ENCODE measurements at regions not wholly inside any gene's neighbourhood (a gene's known extent, or its start where the extent isn't known, plus 50 kb on each side); places are given as distances from the start of the nearest gene placed in this dataset.

DNA sequence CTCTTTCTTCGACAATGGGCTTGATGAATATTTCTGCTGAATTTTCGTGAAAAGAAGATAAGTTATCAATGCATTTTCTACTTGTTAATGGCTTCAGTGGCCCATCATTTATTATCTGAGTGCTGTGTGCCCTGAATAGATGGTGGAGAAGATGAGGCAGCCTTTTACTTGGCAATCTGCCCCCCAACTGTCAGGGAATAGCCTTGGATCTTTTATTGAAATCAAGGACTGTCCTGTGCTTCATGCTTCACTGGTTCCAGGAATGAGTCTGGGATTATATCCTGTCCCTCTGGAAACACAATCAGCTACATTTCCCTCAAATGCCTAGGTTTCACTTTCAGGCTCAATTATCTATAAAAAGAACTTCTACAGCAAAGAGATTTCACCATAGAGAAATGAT is 75.9 kb upstream of the NXPH1 start:
- H3K4me3 ChIP-seq (ENCODE audit: low read length): no peak overlapping the region
- no peaks in the 10 kb centered on the region for H3K9me3 ChIP-seq (ENCODE audit: low read length)
- H4K20me1 ChIP-seq (ENCODE audit: insufficient read depth): no peaks in the 10 kb centered on the region
- H3K36me3 ChIP-seq (ENCODE audit: insufficient read depth, low read length): no peaks in the 10 kb centered on the region
- H3F3A ChIP-seq (ENCODE audit: insufficient read depth, low read length, poor library complexity, severe bottlenecking): no peaks in the 10 kb centered on the region
- no peaks in the 10 kb centered on the region for H3K27me3 ChIP-seq (ENCODE audit: insufficient read depth, low read depth, low read length)
- H2AFZ ChIP-seq (ENCODE audit: low read depth, low read length): no peak overlapping the region
- TF ChIP-seq MXI1 (conservative IDR thresholded peaks at IDR 0.05; ENCODE audit: poor library complexity, severe bottlenecking) (no peak), POLR2AphosphoS5 (IDR thresholded peaks at IDR 0.05) (no peak), RAD21 (conservative IDR thresholded peaks at IDR 0.05) (no peak), CTCF (IDR thresholded peaks at IDR 0.05; ENCODE audit: poor library complexity, severe bottlenecking) (no peak)
- H3K4me2 ChIP-seq (ENCODE audit: low read length): no peak overlapping the region
- no peak overlapping the region for H3K27ac ChIP-seq (ENCODE audit: low read length)
- H3K79me2 ChIP-seq (replicated peaks; ENCODE audit: insufficient read depth, low read length): no peaks in the 10 kb centered on the region
- H3K9me2 ChIP-seq (ENCODE audit: insufficient read depth, low read length): no peaks in the 10 kb centered on the region
- no peak overlapping the region for H3K9ac ChIP-seq (ENCODE audit: low read length)

DNA sequence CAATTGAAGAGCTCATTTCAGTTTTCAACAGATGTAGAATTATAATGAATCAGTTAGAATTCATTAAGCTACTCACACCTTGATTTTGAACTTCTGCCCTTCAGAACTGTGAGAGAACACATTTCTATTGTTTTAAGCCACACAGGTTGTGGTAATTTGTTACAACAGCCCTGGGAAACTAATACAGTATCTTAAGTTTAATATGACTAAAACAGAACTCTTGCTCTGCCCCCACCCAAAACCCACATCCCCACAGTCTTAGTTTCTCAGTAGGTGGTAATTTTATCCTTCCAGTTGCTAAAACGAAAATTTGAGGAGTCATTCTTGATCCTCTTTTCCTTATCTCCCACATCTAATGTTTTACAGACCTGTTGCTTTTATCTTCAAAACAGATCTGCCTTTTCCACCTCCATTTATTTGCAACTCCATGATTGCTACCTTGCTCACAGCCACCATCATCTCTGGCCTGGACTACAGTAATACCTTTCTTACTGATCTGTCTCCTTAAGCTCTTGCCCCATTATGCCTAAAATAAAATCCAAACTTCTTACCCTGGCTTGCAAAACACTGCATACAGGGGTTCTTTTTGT is 72.8 kb upstream of the NXPH1 start:
- Histone ChIP-seq H3K4me3 (ENCODE audit: low read length) (no peak overlapping the region), H3K27me3 (ENCODE audit: insufficient read depth, low read depth, low read length) (no peaks in the 10 kb centered on the region), H3K9me2 (ENCODE audit: insufficient read depth, low read length) (no peaks in the 10 kb centered on the region), H3K36me3 (ENCODE audit: insufficient read depth, low read length) (no peaks in the 10 kb centered on the region), H2AFZ (ENCODE audit: low read depth, low read length) (no peak overlapping the region), H3F3A (ENCODE audit: insufficient read depth, low read length, poor library complexity, severe bottlenecking) (no peaks in the 10 kb centered on the region), H3K27ac (ENCODE audit: low read length) (no peak overlapping the region), H3K79me2 (replicated peaks; ENCODE audit: insufficient read depth, low read length) (no peaks in the 10 kb centered on the region), H3K4me2 (ENCODE audit: low read length) (no peak overlapping the region), H4K20me1 (ENCODE audit: insufficient read depth) (no peaks in the 10 kb centered on the region), H3K9ac (ENCODE audit: low read length) (no peak overlapping the region), H3K9me3 (ENCODE audit: low read length) (no peaks in the 10 kb centered on the region)
- no peak for TF ChIP-seq EP300 (conservative IDR thresholded peaks at IDR 0.05; ENCODE audit: poor library complexity, severe bottlenecking)
- TF ChIP-seq EZH2 (IDR thresholded peaks at IDR 0.05; ENCODE audit: borderline replicate concordance, insufficient read depth, low read length, poor library complexity, severe bottlenecking): no peak
- TF ChIP-seq MXI1 (conservative IDR thresholded peaks at IDR 0.05; ENCODE audit: poor library complexity, severe bottlenecking): no peak
- no peak for TF ChIP-seq TAF1 (IDR thresholded peaks at IDR 0.05; ENCODE audit: low read depth)
- no peak for TF ChIP-seq REST (IDR thresholded peaks at IDR 0.05; ENCODE audit: borderline replicate concordance)
- no peak for TF ChIP-seq POLR2AphosphoS5 (IDR thresholded peaks at IDR 0.05)
- no peak for TF ChIP-seq CTCF (IDR thresholded peaks at IDR 0.05; ENCODE audit: poor library complexity, severe bottlenecking)
- no peak for TF ChIP-seq SMC3 (conservative IDR thresholded peaks at IDR 0.05; ENCODE audit: poor library complexity)
- TF ChIP-seq RAD21 (conservative IDR thresholded peaks at IDR 0.05): no peak
